Endodermal cell (in vitro differentiated cells): ENCODE measurements at regions not wholly inside any gene's neighbourhood (a gene's known extent, or its start where the extent isn't known, plus 50 kb on each side); places are given as distances from the start of the nearest gene placed in this dataset.

ENCODE experiments used
- DNase-seq: peaks from one replicate; pipeline ENCODE4 v3.0.0-alpha.2; 2017
- H3K27ac ChIP-seq: 2 replicates; pipeline ENCODE4 v1.5.1; 2013; ENCODE audit warnings: mild to moderate bottlenecking, low read depth, low read length, moderate library complexity
- H3K27me3 ChIP-seq: 2 replicates; pipeline ENCODE4 v1.6.1; 2013; ENCODE audit warnings: mild to moderate bottlenecking, low read length, moderate library complexity; ENCODE audit not compliant: insufficient read depth, control insufficient read depth, poor library complexity, severe bottlenecking
- H3K36me3 ChIP-seq: 2 replicates; pipeline ENCODE4 v1.7.0; 2013; ENCODE audit warnings: mild to moderate bottlenecking, low read length, moderate library complexity; ENCODE audit not compliant: control insufficient read depth, insufficient read depth
- H3K4me1 ChIP-seq: one replicate; pipeline ENCODE4 v1.7.0; 2013; ENCODE audit warnings: low read length; ENCODE audit not compliant: control insufficient read depth, insufficient read depth
- H3K4me3 ChIP-seq: 2 replicates; pipeline ENCODE4 v1.5.1; 2013; ENCODE audit warnings: mild to moderate bottlenecking, low read length, moderate library complexity
- H3K9ac ChIP-seq: 2 replicates; pipeline ENCODE4 v1.6.1; 2013; ENCODE audit warnings: mild to moderate bottlenecking, low read length, moderate library complexity; ENCODE audit not compliant: poor library complexity, severe bottlenecking; ENCODE audit errors: extremely low read depth
- H3K9me3 ChIP-seq: 2 replicates; pipeline ENCODE4 v1.6.1; 2013; ENCODE audit warnings: mild to moderate bottlenecking, low read length, moderate library complexity; ENCODE audit not compliant: control insufficient read depth
- H3K27ac Mint-ChIP-seq: 2 replicates; pipeline ENCODE4 v1.8.0; 2020; ENCODE audit warnings: mixed read lengths
- H3K27me3 Mint-ChIP-seq: 2 replicates; pipeline ENCODE4 v1.8.0; 2021; ENCODE audit warnings: mild to moderate bottlenecking, mixed read lengths; ENCODE audit not compliant: insufficient read depth
- H3K36me3 Mint-ChIP-seq: 2 replicates; pipeline ENCODE4 v1.8.0; 2020; ENCODE audit warnings: low read depth, mixed read lengths
- H3K4me1 Mint-ChIP-seq: 2 replicates; pipeline ENCODE4 v1.8.0; 2020; ENCODE audit warnings: mixed read lengths
- H3K4me3 Mint-ChIP-seq: 2 replicates; pipeline ENCODE4 v1.8.0; 2020; ENCODE audit warnings: mild to moderate bottlenecking, moderate library complexity, mixed read lengths
- H3K9me3 Mint-ChIP-seq: 2 replicates; pipeline ENCODE4 v1.8.0; 2020; ENCODE audit warnings: mild to moderate bottlenecking, mixed read lengths
- CTCF ChIP-seq: fragments of 200-600 bp; sonication (generic); conservative IDR thresholded peaks from 2 replicates; pipeline ENCODE4 v1.5.0; 2021; ENCODE audit warnings: antibody characterized with exemption, mild to moderate bottlenecking
- whole genome bisulfite sequencing, 2 experiments: methylation state at CpG; one replicate each; pipeline versions ENCODE4 v1.1.5 to v1.1.7; 2013; ENCODE audit warnings: missing lambda C conversion rate in 2 of 2, mixed read lengths in 1 of 2; ENCODE audit not compliant: insufficient coverage in 1 of 2, insufficient read length in 1 of 2; 5-methylcytosine and 5-hydroxymethylcytosine counted together

DNA sequence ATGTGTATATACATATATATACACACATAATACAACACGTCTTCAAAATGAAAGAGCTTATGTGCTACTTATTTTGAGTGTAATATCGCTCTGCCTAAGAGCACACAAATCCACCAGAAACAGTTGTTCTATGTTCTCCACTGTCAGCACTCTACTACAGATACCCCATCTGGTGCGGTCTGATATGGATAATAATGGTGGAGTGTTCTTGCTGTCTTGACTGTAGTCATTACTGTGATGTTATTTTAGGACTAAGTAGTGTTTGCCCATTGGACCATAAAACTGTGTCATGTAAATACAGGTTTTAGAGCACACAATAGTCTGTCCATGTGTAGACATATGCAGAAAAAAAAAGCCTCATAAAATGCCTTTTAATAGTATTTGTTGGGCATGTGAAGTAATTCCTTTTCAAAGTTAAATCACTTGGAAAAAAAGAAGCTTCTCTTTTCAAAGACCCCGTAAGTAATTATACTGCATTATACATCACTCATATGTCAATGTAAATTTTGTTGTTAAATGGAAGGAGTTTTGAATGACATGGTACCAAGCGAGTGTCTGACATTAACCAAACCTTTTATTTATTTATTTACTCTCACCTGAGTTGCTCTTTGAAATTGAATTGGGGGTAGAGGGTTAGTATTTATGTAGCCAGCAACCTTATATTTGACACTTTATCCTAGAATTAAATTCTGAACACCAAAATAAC is 1249.2 kb upstream of the ZEB2 start:
- DNase-seq, result no peak
- Mint-ChIP-seq H3K4me1 (no peaks in the 10 kb centered on the region), H3K27me3 (no peaks in the 10 kb centered on the region), H3K27ac (no peak overlapping the region), H3K36me3 (no peaks in the 10 kb centered on the region), H3K9me3 (no peaks in the 10 kb centered on the region), H3K4me3 (no peak overlapping the region)
- no peaks in the 10 kb centered on the region for H3K4me1 ChIP-seq
- no peaks in the 10 kb centered on the region for H3K9me3 ChIP-seq
- H3K27ac ChIP-seq, result no peak overlapping the region
- H3K36me3 ChIP-seq, result no peaks in the 10 kb centered on the region
- no peak overlapping the region for H3K4me3 ChIP-seq
- 100% methylated on average over 3 of the region's 5 CpGs; no CpG with 5 or more reads in 1 of the 2 experiments for WGBS, 2 experiments
- H3K27me3 ChIP-seq, result no peaks in the 10 kb centered on the region
- no peak overlapping the region for H3K9ac ChIP-seq
- TF ChIP-seq CTCF, result no peak

DNA sequence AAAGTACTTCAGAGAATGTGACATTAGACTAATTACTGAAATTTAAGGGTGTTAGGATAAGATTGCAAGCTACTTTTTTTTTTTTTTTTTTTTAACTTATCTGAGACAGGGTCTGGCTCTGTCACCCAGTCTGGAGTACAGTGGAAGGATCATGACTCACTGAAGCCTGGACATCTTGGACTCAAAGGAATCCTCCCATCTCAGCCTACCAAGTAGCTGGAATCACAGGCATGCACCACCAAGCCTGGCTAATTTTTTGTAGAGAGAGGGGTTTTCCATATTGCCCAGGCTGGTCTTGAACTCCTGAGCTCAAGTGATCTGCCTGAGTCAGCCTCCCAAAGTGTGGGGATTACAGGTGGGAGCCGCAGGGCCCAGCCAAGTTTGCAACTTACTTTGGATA is 1246.0 kb upstream of the ZEB2 start:
- Histone ChIP-seq H3K27me3 (no peaks in the 10 kb centered on the region), H3K36me3 (no peaks in the 10 kb centered on the region), H3K9ac (no peak overlapping the region), H3K9me3 (no peaks in the 10 kb centered on the region), H3K4me3 (no peak overlapping the region), H3K4me1 (peaks cover 6% of the 10 kb centered on the region), H3K27ac (no peak overlapping the region)
- WGBS, 2 experiments, result 90% methylated on average over 1 of the region's 1 CpG; no CpG with 5 or more reads in 1 of the 2 experiments
- DNase-seq, result no peak
- H3K27me3 Mint-ChIP-seq, result no peaks in the 10 kb centered on the region
- peaks cover 4% of the 10 kb centered on the region for H3K4me1 Mint-ChIP-seq
- H3K27ac Mint-ChIP-seq, result no peak overlapping the region
- no peak overlapping the region for H3K4me3 Mint-ChIP-seq
- TF ChIP-seq CTCF, result no peak
- no peaks in the 10 kb centered on the region for H3K36me3 Mint-ChIP-seq
- no peaks in the 10 kb centered on the region for H3K9me3 Mint-ChIP-seq

DNA sequence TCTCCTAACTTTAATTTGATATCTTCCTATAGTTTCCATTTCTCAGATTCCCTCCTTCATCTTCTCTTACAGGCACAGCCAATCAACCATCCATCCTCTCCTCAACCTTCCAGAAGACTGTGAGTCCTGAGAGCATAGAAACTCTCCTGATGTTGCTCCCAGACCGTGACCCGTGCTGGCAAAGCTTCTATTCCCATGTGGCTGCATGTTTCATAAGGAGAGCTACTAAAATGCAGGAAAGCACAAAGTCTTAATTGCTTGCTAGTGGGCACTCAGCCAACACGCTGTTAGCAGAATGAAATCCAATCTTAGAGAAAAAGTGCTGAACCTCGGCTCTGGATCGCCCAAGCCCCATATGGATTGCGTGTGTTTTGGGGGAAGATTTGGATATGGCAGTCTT is 1244.7 kb upstream of the ZEB2 start:
- H3K27me3 ChIP-seq, result no peaks in the 10 kb centered on the region
- H3K4me1 Mint-ChIP-seq, result peaks cover 17% of the 10 kb centered on the region
- H3K27ac Mint-ChIP-seq, result no peak overlapping the region
- no peak for TF ChIP-seq CTCF
- DNase-seq, result no peak
- no peaks in the 10 kb centered on the region for H3K9me3 Mint-ChIP-seq
- H3K4me3 ChIP-seq, result no peak overlapping the region
- H3K9me3 ChIP-seq, result no peaks in the 10 kb centered on the region
- H3K9ac ChIP-seq, result no peak overlapping the region
- WGBS, 2 experiments, result 85 to 94% methylated on average over 2 to 6 of the region's 6 CpGs
- H3K36me3 ChIP-seq, result no peaks in the 10 kb centered on the region
- H3K4me3 Mint-ChIP-seq, result no peak overlapping the region
- no peaks in the 10 kb centered on the region for H3K27me3 Mint-ChIP-seq
- H3K36me3 Mint-ChIP-seq, result no peaks in the 10 kb centered on the region
- H3K27ac ChIP-seq, result no peak overlapping the region
- peaks cover 16% of the 10 kb centered on the region for H3K4me1 ChIP-seq
